A673 (cell line): ENCODE measurements at regions not wholly inside any gene's neighbourhood (a gene's known extent, or its start where the extent isn't known, plus 50 kb on each side); places are given as distances from the start of the nearest gene placed in this dataset.

Source experiments
- BruUV-seq: library from RNA; stranded (reverse); fragments of 400-500 nt; replicated peaks from 2 replicates; lab custom pipeline; 2021; lab: Mats Ljungman, UMichigan
- CTCF ChIA-PET: fragments of 300-600 bp; sonication (Branson Sonifier 250); formaldehyde crosslinking; loops from one replicate; lab custom pipeline; 2022; ENCODE audit warnings: antibody characterized with exemption; lab: Charles Lee
- POLR2A ChIA-PET: fragments of 300-600 bp; sonication (Branson Sonifier 250); formaldehyde crosslinking; loops from one replicate; lab custom pipeline; 2022; ENCODE audit warnings: antibody characterized with exemption; ENCODE audit not compliant: low non-redundant PET; lab: Charles Lee
- DNase-seq: peaks from one replicate; pipeline ENCODE4 v3.0.0-alpha.2; 2015; ENCODE audit warnings: low spot score
- H3K27ac ChIP-seq: fragments of 200-600 bp; sonication (generic); 2 replicates; pipeline ENCODE4 v1.5.1; 2016; ENCODE audit warnings: mixed run types, low read depth, mild to moderate bottlenecking, mixed read lengths, antibody characterized with exemption, low read length; ENCODE audit not compliant: poor library complexity, severe bottlenecking
- H3K27me3 ChIP-seq: fragments of 200-600 bp; sonication (generic); replicated peaks from 2 replicates; pipeline ENCODE4 v1.6.1; 2017; ENCODE audit warnings: mixed run types, low read depth, mild to moderate bottlenecking, mixed read lengths, antibody characterized with exemption, low read length; ENCODE audit not compliant: insufficient read depth, poor library complexity
- H3K36me3 ChIP-seq: fragments of 200-600 bp; sonication (generic); 2 replicates; pipeline ENCODE4 v1.6.1; 2016; ENCODE audit warnings: mixed run types, mild to moderate bottlenecking, mixed read lengths, antibody characterized with exemption, low read length; ENCODE audit not compliant: insufficient read depth, poor library complexity, severe bottlenecking
- H3K4me1 ChIP-seq: fragments of 200-600 bp; sonication (generic); 2 replicates; pipeline ENCODE4 v1.6.1; 2017; ENCODE audit warnings: mixed run types, mild to moderate bottlenecking, mixed read lengths, antibody characterized with exemption, low read length; ENCODE audit not compliant: insufficient read depth, poor library complexity, severe bottlenecking
- H3K4me3 ChIP-seq: fragments of 200-600 bp; sonication (generic); 2 replicates; pipeline ENCODE4 v1.5.1; 2016; ENCODE audit warnings: low read depth, mixed run types, mild to moderate bottlenecking, mixed read lengths, low read length; ENCODE audit not compliant: poor library complexity, severe bottlenecking
- H3K9me3 ChIP-seq: fragments of 200-600 bp; sonication (generic); 2 replicates; pipeline ENCODE4 v1.6.1; 2016; ENCODE audit warnings: mixed run types, low read depth, mild to moderate bottlenecking, mixed read lengths, antibody characterized with exemption, low read length; ENCODE audit not compliant: poor library complexity, severe bottlenecking
- CTCF ChIP-seq: fragments of 300-800, 200-600 bp; sonication (generic); conservative IDR thresholded peaks from 2 replicates; pipeline ENCODE4 v1.5.1; 2017; ENCODE audit warnings: low read depth, mild to moderate bottlenecking, antibody characterized with exemption, low read length, moderate library complexity, mixed read lengths
- EZH2 ChIP-seq: fragments of 200-600 bp; sonication (generic); IDR thresholded peaks from 2 replicates; pipeline ENCODE4 v1.6.1; 2017; ENCODE audit warnings: borderline replicate concordance, low read depth, mild to moderate bottlenecking, mixed read lengths, antibody characterized with exemption, low read length; ENCODE audit not compliant: poor library complexity, severe bottlenecking
- intact Hi-C: fragments of 100-400 bp; cut with micrococcal nuclease; formaldehyde crosslinking; loops from one replicate; pipeline ENCODE4 v1.10.0; 2022; ENCODE audit not compliant: unreplicated experiment

DNA sequence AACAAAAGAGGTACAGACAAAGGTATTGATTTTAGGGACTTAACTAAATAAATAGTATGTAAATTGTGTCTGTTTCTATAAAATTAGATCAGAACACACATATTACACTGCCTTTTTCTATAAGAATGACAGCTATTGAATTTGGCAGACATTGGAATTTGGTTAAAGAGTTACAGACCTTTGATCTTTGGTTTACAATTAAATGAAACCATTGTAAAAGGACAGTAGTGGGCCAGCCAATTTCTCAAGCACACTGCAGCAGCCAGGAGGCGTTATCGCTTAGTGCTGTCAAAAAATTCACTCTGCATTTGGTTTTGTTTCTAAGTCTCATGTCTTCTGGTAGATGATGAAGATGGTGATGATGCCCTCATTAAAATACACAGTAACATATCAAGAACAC is 175.9 kb downstream of the NR4A2 start:
- no peak for DNase-seq
- ChIA-PET POLR2A (no interaction called here), CTCF (no interaction called here)
- intact Hi-C loops = no loop called here
- H3K4me1 ChIP-seq = no peaks in the 10 kb centered on the region
- H3K4me3 ChIP-seq = no peak overlapping the region
- H3K27me3 ChIP-seq = peaks cover 27% of the 10 kb centered on the region
- BruUV-seq = no TSS peak
- H3K36me3 ChIP-seq = no peaks in the 10 kb centered on the region
- H3K9me3 ChIP-seq = no peaks in the 10 kb centered on the region
- 0 out of 2 replicates have a peak, but pooled peaks have one; percentile 17 for TF ChIP-seq CTCF
- TF ChIP-seq EZH2 = no peak
- H3K27ac ChIP-seq = no peak overlapping the region

- DNase-seq = no peak
- CTCF ChIA-PET = no interaction called here
- POLR2A ChIA-PET = no interaction called here
- H3K27me3 ChIP-seq = peaks cover 17% of the 10 kb centered on the region
- no peak overlapping the region for H3K4me3 ChIP-seq
- no peaks in the 10 kb centered on the region for H3K9me3 ChIP-seq
- no peak overlapping the region for H3K27ac ChIP-seq
- TF ChIP-seq EZH2 (no peak), CTCF (no peak)
- intact Hi-C loops = no loop called here
- H3K36me3 ChIP-seq = no peaks in the 10 kb centered on the region
- BruUV-seq = no TSS peak
- H3K4me1 ChIP-seq = no peaks in the 10 kb centered on the region
Observed at GRCh38 chr2:156155319-156155718, 177.2 kb downstream of the NR4A2 start.

DNA sequence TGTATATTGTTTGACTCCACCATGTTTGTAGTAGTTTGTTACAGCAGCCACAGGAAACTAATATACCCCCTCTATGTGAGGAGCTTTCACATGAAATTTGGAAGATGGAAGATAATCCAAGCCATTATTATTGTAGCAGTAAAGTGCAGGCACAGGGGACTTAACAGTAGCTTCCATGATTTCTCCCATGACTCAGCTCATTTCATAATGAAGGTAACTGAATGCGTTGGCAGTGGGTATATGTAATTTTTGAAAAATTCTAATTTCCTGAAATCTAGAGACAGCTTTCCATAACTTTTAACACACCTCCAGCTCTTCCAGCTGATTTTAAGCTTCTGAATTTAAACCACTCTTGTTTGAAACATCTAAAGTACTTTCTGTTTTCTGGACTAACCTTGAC is 181.2 kb downstream of the NR4A2 start:
- no peak overlapping the region for H3K4me3 ChIP-seq
- no TSS peak for BruUV-seq
- H3K4me1 ChIP-seq = no peaks in the 10 kb centered on the region
- H3K27me3 ChIP-seq = no peaks in the 10 kb centered on the region
- H3K9me3 ChIP-seq = no peaks in the 10 kb centered on the region
- POLR2A ChIA-PET = no interaction called here
- TF ChIP-seq CTCF (no peak), EZH2 (no peak)
- CTCF ChIA-PET = no interaction called here
- H3K36me3 ChIP-seq = no peaks in the 10 kb centered on the region
- H3K27ac ChIP-seq = no peak overlapping the region
- DNase-seq = no peak
- intact Hi-C loops = no loop called here
